Gastroesophageal sphincter (tissue), 3 donors: ENCODE measurements at regions not wholly inside any gene's neighbourhood (a gene's known extent, or its start where the extent isn't known, plus 50 kb on each side); places are given as distances from the start of the nearest gene placed in this dataset.

Experiments used
- EP300 ChIP-seq: sonication (generic); formaldehyde crosslinking; IDR thresholded peaks from one replicate; pipeline ENCODE4 v1.6.1; 2017; ENCODE audit warnings: antibody characterized with exemption, mild to moderate bottlenecking
- POLR2AphosphoS5 ChIP-seq: sonication (generic); formaldehyde crosslinking; IDR thresholded peaks from one replicate; pipeline ENCODE4 v1.6.1; 2017; ENCODE audit warnings: antibody characterized with exemption
- TF ChIP-seq, protein P1 (sequence below), 4 experiments: fragments of 200-600 bp in 2 of 4; fragments of 450-650 bp in 2 of 4; sonication (generic) in 1 of 4; IDR thresholded peaks; one replicate each; pipeline ENCODE4 v1.5.1; 2017 to 2019; ENCODE audit warnings: antibody characterized with exemption in 4 of 4, mild to moderate bottlenecking in 2 of 4, moderate library complexity in 2 of 4

DNA sequence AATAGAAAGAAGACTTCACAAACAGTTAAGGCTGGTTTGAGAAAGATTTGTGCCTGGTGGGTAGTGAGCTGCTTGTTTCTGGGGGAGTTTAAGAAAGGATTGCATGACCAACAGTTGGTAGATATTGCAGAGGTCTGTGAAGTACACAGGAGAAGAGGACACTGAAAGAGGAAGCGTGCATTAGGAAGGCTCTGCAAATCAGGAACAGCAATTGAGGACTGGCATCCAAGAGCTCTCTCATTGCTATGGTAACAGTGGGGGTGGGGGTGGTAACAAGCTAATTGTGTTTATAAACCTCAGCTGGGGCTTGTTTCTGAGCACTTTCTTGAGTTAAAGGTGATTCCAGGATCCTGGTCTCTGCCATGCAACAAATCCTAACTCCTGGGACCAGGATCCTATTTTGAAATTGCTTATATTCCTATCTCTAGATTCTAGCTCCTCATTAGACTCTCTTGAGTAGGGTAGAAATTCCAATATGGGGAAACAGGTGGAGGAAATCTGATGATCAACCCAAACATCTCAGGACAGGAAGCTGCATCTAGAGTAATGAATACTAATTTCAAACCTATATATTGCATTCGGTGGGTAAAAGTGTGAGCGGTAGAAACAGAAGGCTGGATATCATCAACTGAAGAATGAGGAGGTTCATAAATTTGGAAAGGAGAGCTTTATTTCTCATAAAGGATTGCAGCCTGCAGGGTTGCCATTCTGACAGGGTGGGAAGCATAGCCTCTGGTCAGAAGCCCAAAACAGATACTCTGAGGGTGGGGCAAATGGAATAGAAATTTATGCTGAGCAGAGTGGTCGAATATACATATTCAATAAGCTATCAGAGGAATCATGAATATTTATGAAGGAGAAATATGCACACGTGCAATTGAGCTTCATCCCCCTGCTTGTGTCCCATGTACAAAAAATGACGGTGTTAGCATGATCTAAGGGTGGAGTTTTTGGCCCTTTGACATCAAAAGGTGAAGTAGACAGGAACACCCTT, 79.4 kb downstream of the PTTG1 start:
- TF ChIP-seq, protein P1, sequence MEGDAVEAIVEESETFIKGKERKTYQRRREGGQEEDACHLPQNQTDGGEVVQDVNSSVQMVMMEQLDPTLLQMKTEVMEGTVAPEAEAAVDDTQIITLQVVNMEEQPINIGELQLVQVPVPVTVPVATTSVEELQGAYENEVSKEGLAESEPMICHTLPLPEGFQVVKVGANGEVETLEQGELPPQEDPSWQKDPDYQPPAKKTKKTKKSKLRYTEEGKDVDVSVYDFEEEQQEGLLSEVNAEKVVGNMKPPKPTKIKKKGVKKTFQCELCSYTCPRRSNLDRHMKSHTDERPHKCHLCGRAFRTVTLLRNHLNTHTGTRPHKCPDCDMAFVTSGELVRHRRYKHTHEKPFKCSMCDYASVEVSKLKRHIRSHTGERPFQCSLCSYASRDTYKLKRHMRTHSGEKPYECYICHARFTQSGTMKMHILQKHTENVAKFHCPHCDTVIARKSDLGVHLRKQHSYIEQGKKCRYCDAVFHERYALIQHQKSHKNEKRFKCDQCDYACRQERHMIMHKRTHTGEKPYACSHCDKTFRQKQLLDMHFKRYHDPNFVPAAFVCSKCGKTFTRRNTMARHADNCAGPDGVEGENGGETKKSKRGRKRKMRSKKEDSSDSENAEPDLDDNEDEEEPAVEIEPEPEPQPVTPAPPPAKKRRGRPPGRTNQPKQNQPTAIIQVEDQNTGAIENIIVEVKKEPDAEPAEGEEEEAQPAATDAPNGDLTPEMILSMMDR (IDR thresholded peaks at IDR 0.05), result no peak
- TF ChIP-seq EP300 (no peak), POLR2AphosphoS5 (no peak)
